ENCODE measurements at regions not wholly inside any gene's neighbourhood (a gene's known extent, or its start where the extent isn't known, plus 50 kb on each side); places are given as distances from the start of the nearest gene placed in this dataset.

GRCh38 chr2:203654826-203655225, 51.6 kb upstream of the CD28 start:
- no peak for TF ChIP-seq REST (IDR thresholded peaks at IDR 0.05; ENCODE audit: low read depth)
- no peak for TF ChIP-seq TEAD4 (IDR thresholded peaks at IDR 0.05)
- no peak for TF ChIP-seq MAX (IDR thresholded peaks at IDR 0.05)
- no peak for TF ChIP-seq RAD21 (IDR thresholded peaks at IDR 0.05; ENCODE audit: low read depth)
- TF ChIP-seq EP300 (IDR thresholded peaks at IDR 0.05; ENCODE audit: borderline replicate concordance), result no peak
- no peak for TF ChIP-seq EGR1 (IDR thresholded peaks at IDR 0.05)
- no peak for TF ChIP-seq CEBPB (IDR thresholded peaks at IDR 0.05)
- no peak for TF ChIP-seq YY1 (IDR thresholded peaks at IDR 0.05; ENCODE audit: low read depth)
- TF ChIP-seq USF1 (IDR thresholded peaks at IDR 0.05), result no peak

All from Ishikawa (cell line).